ENCODE measurements at regions not wholly inside any gene's neighbourhood (a gene's known extent, or its start where the extent isn't known, plus 50 kb on each side); places are given as distances from the start of the nearest gene placed in this dataset.
A peak's percentile ranks its signal among the peaks of the same experiment; 100 is the strongest.

- 26 to 42% methylated on average over 3 to 4 of the region's 5 CpGs for WGBS, 2 experiments (ENCODE audit: insufficient coverage in 2 of 2)
- no peaks in the 10 kb centered on the region for H3K9me3 ChIP-seq (ENCODE audit: control insufficient read depth, low read length)
- H3K27ac ChIP-seq (ENCODE audit: low read depth, low read length, severe bottlenecking) = peak overlapping the region; percentile 8
- no peaks in the 10 kb centered on the region for H3K36me3 ChIP-seq (ENCODE audit: control insufficient read depth, insufficient read depth, low read length)
- peaks cover 31% of the 10 kb centered on the region for H3K4me1 ChIP-seq (ENCODE audit: control insufficient read depth, insufficient read depth, low read length, poor library complexity, severe bottlenecking)
- no peak overlapping the region for H3K4me3 ChIP-seq (ENCODE audit: extremely low read depth, insufficient read depth, low read length, poor library complexity, severe bottlenecking)
These were observed 95.8 kb upstream of the LDB2 start for GRCh38 chr4:16993956-16994840.

- Histone ChIP-seq H3K36me3 (ENCODE audit: control insufficient read depth, insufficient read depth, low read length) (no peaks in the 10 kb centered on the region), H3K9me3 (ENCODE audit: control insufficient read depth, low read length) (no peaks in the 10 kb centered on the region), H3K27ac (ENCODE audit: low read depth, low read length, severe bottlenecking) (no peak overlapping the region), H3K4me3 (ENCODE audit: extremely low read depth, insufficient read depth, low read length, poor library complexity, severe bottlenecking) (no peak overlapping the region), H3K4me1 (ENCODE audit: control insufficient read depth, insufficient read depth, low read length, poor library complexity, severe bottlenecking) (peaks cover 31% of the 10 kb centered on the region)
- WGBS, 2 experiments (ENCODE audit: insufficient coverage in 2 of 2) = no CpG with 5 or more reads among the region's 5 CpGs
These were observed 94.3 kb upstream of the LDB2 start for GRCh38 chr4:16992566-16993225.

- H3K4me3 ChIP-seq (ENCODE audit: extremely low read depth, insufficient read depth, low read length, poor library complexity, severe bottlenecking) = no peak overlapping the region
- H3K36me3 ChIP-seq (ENCODE audit: control insufficient read depth, insufficient read depth, low read length) = no peaks in the 10 kb centered on the region
- WGBS, 2 experiments (ENCODE audit: insufficient coverage in 2 of 2) = 69 to 83% methylated on average over 3 to 5 of the region's 5 CpGs
- H3K9me3 ChIP-seq (ENCODE audit: control insufficient read depth, low read length) = no peaks in the 10 kb centered on the region
- H3K27ac ChIP-seq (ENCODE audit: low read depth, low read length, severe bottlenecking) = peak overlapping the region; percentile 69
- H3K4me1 ChIP-seq (ENCODE audit: control insufficient read depth, insufficient read depth, low read length, poor library complexity, severe bottlenecking) = peaks cover 31% of the 10 kb centered on the region
These were observed 93.0 kb upstream of the LDB2 start for GRCh38 chr4:16991450-16991849.

GRCh38 chr4:16989371-16989770 is 90.9 kb upstream of the LDB2 start:
- WGBS, 2 experiments (ENCODE audit: insufficient coverage in 2 of 2) = no CpG with 5 or more reads among the region's 1 CpG
- peaks cover 18% of the 10 kb centered on the region for H3K4me1 ChIP-seq (ENCODE audit: control insufficient read depth, insufficient read depth, low read length, poor library complexity, severe bottlenecking)
- H3K27ac ChIP-seq (ENCODE audit: low read depth, low read length, severe bottlenecking) = no peak overlapping the region
- H3K36me3 ChIP-seq (ENCODE audit: control insufficient read depth, insufficient read depth, low read length) = no peaks in the 10 kb centered on the region
- no peaks in the 10 kb centered on the region for H3K9me3 ChIP-seq (ENCODE audit: control insufficient read depth, low read length)
- H3K4me3 ChIP-seq (ENCODE audit: extremely low read depth, insufficient read depth, low read length, poor library complexity, severe bottlenecking) = no peak overlapping the region

GRCh38 chr4:16988814-16989213 is 90.4 kb upstream of the LDB2 start:
- H3K4me1 ChIP-seq (ENCODE audit: control insufficient read depth, insufficient read depth, low read length, poor library complexity, severe bottlenecking) = peaks cover 15% of the 10 kb centered on the region
- WGBS, 2 experiments (ENCODE audit: insufficient coverage in 2 of 2) = no CpG with 5 or more reads among the region's 2 CpGs
- H3K4me3 ChIP-seq (ENCODE audit: extremely low read depth, insufficient read depth, low read length, poor library complexity, severe bottlenecking) = no peak overlapping the region
- H3K9me3 ChIP-seq (ENCODE audit: control insufficient read depth, low read length) = no peaks in the 10 kb centered on the region
- H3K36me3 ChIP-seq (ENCODE audit: control insufficient read depth, insufficient read depth, low read length) = no peaks in the 10 kb centered on the region
- H3K27ac ChIP-seq (ENCODE audit: low read depth, low read length, severe bottlenecking) = no peak overlapping the region

GRCh38 chr4:16977081-16977480 is 78.6 kb upstream of the LDB2 start:
- no peaks in the 10 kb centered on the region for H3K36me3 ChIP-seq (ENCODE audit: control insufficient read depth, insufficient read depth, low read length)
- H3K27ac ChIP-seq (ENCODE audit: low read depth, low read length, severe bottlenecking) = no peak overlapping the region
- H3K9me3 ChIP-seq (ENCODE audit: control insufficient read depth, low read length) = no peaks in the 10 kb centered on the region
- H3K4me3 ChIP-seq (ENCODE audit: extremely low read depth, insufficient read depth, low read length, poor library complexity, severe bottlenecking) = no peak overlapping the region
- no peaks in the 10 kb centered on the region for H3K4me1 ChIP-seq (ENCODE audit: control insufficient read depth, insufficient read depth, low read length, poor library complexity, severe bottlenecking)

- Histone ChIP-seq H3K27ac (ENCODE audit: low read depth, low read length, severe bottlenecking) (no peak overlapping the region), H3K4me3 (ENCODE audit: extremely low read depth, insufficient read depth, low read length, poor library complexity, severe bottlenecking) (no peak overlapping the region), H3K36me3 (ENCODE audit: control insufficient read depth, insufficient read depth, low read length) (no peaks in the 10 kb centered on the region), H3K9me3 (ENCODE audit: control insufficient read depth, low read length) (no peaks in the 10 kb centered on the region), H3K4me1 (ENCODE audit: control insufficient read depth, insufficient read depth, low read length, poor library complexity, severe bottlenecking) (no peaks in the 10 kb centered on the region)
- 85 to 90% methylated on average over 7 of the region's 8 CpGs for WGBS, 2 experiments (ENCODE audit: insufficient coverage in 2 of 2)
These were observed 71.3 kb upstream of the LDB2 start for GRCh38 chr4:16969696-16970135.

- 79 to 92% methylated on average over 4 to 5 of the region's 5 CpGs for WGBS, 2 experiments (ENCODE audit: insufficient coverage in 2 of 2)
These were observed 69.3 kb upstream of the LDB2 start for GRCh38 chr4:16967722-16968121.

GRCh38 chr4:16959305-16959704 is 60.9 kb upstream of the LDB2 start:
- Histone ChIP-seq H3K4me3 (ENCODE audit: extremely low read depth, insufficient read depth, low read length, poor library complexity, severe bottlenecking) (no peak overlapping the region), H3K9me3 (ENCODE audit: control insufficient read depth, low read length) (peaks cover 7% of the 10 kb centered on the region), H3K4me1 (ENCODE audit: control insufficient read depth, insufficient read depth, low read length, poor library complexity, severe bottlenecking) (no peaks in the 10 kb centered on the region), H3K36me3 (ENCODE audit: control insufficient read depth, insufficient read depth, low read length) (no peaks in the 10 kb centered on the region), H3K27ac (ENCODE audit: low read depth, low read length, severe bottlenecking) (no peak overlapping the region)
- WGBS, 2 experiments (ENCODE audit: insufficient coverage in 2 of 2) = 59 to 86% methylated on average over 1 of the region's 1 CpG

More at GRCh38 chr4:16967722-16968121, 69.3 kb upstream of the LDB2 start:
- no peaks in the 10 kb centered on the region for H3K9me3 ChIP-seq (ENCODE audit: control insufficient read depth, low read length)
- no peaks in the 10 kb centered on the region for H3K4me1 ChIP-seq (ENCODE audit: control insufficient read depth, insufficient read depth, low read length, poor library complexity, severe bottlenecking)
- no peaks in the 10 kb centered on the region for H3K36me3 ChIP-seq (ENCODE audit: control insufficient read depth, insufficient read depth, low read length)
- no peak overlapping the region for H3K4me3 ChIP-seq (ENCODE audit: extremely low read depth, insufficient read depth, low read length, poor library complexity, severe bottlenecking)
- no peak overlapping the region for H3K27ac ChIP-seq (ENCODE audit: low read depth, low read length, severe bottlenecking)

- WGBS, 2 experiments (ENCODE audit: insufficient coverage in 2 of 2) = no CpG with 5 or more reads among the region's 1 CpG
These were observed 54.6 kb upstream of the LDB2 start for GRCh38 chr4:16952896-16953630.

More at GRCh38 chr4:16952896-16953630, 54.6 kb upstream of the LDB2 start:
- peaks cover 8% of the 10 kb centered on the region for H3K9me3 ChIP-seq (ENCODE audit: control insufficient read depth, low read length)
- H3K36me3 ChIP-seq (ENCODE audit: control insufficient read depth, insufficient read depth, low read length) = no peaks in the 10 kb centered on the region
- peaks cover 5% of the 10 kb centered on the region for H3K4me1 ChIP-seq (ENCODE audit: control insufficient read depth, insufficient read depth, low read length, poor library complexity, severe bottlenecking)
- no peak overlapping the region for H3K27ac ChIP-seq (ENCODE audit: low read depth, low read length, severe bottlenecking)
- H3K4me3 ChIP-seq (ENCODE audit: extremely low read depth, insufficient read depth, low read length, poor library complexity, severe bottlenecking) = no peak overlapping the region

Measured in mesodermal cell (in vitro differentiated cells).